GM12864 (cell line): ENCODE measurements at regions not wholly inside any gene's neighbourhood (a gene's known extent, or its start where the extent isn't known, plus 50 kb on each side); places are given as distances from the start of the nearest gene placed in this dataset.

Experiments
- DNase-seq: peaks from one replicate; pipeline ENCODE4 v3.0.0-alpha.2; 2011; ENCODE audit warnings: low read depth
- H3K4me3 ChIP-seq: 2 replicates; pipeline ENCODE4 v1.5.1; 2011; ENCODE audit warnings: mild to moderate bottlenecking, low read depth, low read length, control low read depth
- TF ChIP-seq, protein P1 (sequence below): IDR thresholded peaks from 2 replicates; pipeline ENCODE4 v1.5.1; 2011; ENCODE audit warnings: low read depth, mild to moderate bottlenecking, moderate library complexity, low read length, control low read depth, inconsistent platforms; ENCODE audit errors: missing control alignments

DNA sequence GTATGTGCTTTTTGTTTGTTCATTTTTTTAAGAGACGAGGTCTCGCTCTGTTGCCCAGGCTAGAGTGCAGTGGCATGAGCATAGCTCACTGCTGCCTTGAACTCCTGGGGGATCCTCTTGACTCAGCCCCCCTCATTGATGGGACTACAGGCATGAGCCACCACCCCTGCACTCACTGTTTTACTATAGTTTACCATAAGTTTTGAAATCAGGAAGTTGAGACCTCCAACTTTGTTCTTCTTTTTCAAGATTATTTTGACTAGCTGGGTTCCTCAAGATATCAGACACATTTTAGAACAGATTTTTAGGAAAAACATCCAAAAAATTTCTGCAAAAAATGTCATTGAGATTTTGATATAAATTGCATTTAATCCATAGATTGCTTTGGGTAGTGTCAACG is 120.4 kb upstream of the FGGY start:
- H3K4me3 ChIP-seq, result no peak overlapping the region
- DNase-seq, result no peak
- TF ChIP-seq, protein P1, sequence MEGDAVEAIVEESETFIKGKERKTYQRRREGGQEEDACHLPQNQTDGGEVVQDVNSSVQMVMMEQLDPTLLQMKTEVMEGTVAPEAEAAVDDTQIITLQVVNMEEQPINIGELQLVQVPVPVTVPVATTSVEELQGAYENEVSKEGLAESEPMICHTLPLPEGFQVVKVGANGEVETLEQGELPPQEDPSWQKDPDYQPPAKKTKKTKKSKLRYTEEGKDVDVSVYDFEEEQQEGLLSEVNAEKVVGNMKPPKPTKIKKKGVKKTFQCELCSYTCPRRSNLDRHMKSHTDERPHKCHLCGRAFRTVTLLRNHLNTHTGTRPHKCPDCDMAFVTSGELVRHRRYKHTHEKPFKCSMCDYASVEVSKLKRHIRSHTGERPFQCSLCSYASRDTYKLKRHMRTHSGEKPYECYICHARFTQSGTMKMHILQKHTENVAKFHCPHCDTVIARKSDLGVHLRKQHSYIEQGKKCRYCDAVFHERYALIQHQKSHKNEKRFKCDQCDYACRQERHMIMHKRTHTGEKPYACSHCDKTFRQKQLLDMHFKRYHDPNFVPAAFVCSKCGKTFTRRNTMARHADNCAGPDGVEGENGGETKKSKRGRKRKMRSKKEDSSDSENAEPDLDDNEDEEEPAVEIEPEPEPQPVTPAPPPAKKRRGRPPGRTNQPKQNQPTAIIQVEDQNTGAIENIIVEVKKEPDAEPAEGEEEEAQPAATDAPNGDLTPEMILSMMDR, result no peak

DNA sequence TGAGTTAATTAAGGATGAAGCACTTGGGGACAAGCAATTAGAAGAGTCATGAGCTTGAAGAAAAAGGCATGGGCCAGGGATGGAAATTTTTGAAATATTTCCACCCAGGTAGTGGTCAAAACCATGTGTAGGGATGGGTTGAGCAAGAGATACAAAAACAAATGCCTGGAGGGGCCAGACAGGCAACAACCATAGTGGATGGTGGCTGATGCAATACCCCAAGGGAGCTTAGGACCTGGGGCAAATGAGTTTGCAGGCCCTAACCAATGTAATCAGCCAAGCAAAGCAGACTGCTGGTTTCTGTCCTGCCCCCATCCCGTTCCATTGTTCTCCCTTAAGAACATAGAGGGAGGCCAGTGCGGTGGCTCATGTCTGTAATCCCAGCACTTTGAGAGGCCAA is 119.1 kb upstream of the FGGY start:
- H3K4me3 ChIP-seq, result no peak overlapping the region
- TF ChIP-seq, protein P1, result no peak
- no peak for DNase-seq

DNA sequence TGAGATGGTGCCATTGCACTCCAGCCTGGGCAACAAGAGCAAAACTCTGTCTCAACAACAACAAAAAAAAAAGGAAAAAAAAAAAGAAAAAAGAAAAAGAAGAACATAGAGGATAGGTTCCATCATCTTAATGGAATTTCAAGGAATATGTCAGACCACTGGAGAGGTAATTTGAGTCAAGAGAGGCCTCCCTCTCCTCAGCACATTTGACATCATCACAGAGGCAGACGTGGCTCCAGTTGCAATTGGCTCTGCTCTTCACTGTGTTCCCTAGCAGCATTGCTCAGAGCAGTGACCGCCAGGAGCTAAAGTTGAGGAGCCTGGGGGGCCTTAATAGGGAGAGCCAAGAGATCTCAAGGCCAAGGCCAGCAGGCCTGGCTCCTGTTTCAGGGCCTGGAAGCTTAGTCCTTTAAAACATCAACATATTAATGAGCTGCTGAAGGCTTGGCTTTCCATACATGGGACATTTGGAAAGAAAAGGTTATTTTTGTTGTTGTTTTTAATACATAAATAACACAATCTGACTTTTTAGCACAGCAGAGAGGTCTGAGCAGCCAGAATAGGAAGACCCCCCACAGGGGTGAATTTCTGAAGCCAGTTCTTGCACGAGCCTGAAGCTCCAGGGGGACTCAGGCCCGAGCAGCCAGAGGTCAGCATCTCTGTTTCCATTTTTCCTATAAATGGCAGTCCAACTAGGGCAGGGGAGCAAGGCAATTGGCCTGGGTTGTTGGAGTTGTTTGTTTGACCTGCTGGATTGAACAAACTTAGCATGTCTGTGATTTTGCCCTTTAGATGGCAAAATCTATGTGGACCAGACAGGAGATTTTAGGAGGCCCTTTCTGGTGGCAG is 118.3 kb upstream of the FGGY start:
- TF ChIP-seq, protein P1, result no peak
- no peak overlapping the region for H3K4me3 ChIP-seq
- DNase-seq, result no peak

DNA sequence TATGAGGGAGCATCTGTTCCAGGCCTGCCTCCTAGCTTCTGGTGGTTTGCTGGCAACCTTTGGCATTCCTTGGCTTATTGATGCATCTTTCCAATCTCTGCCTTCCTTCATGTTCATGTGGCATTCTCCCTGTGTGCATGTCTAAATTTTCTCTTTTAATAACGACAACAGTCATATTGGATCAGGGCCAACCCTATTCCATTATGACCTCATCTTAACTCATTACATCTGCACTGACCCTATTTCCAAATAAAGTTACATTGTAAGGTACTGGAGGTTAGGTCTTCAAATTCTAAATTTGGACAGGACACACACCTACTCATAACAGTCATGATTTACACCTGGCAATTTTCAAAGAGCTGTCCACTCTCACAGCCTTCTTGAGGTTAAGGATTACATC is 117.2 kb upstream of the FGGY start:
- TF ChIP-seq, protein P1, result no peak
- H3K4me3 ChIP-seq, result no peak overlapping the region
- no peak for DNase-seq

DNA sequence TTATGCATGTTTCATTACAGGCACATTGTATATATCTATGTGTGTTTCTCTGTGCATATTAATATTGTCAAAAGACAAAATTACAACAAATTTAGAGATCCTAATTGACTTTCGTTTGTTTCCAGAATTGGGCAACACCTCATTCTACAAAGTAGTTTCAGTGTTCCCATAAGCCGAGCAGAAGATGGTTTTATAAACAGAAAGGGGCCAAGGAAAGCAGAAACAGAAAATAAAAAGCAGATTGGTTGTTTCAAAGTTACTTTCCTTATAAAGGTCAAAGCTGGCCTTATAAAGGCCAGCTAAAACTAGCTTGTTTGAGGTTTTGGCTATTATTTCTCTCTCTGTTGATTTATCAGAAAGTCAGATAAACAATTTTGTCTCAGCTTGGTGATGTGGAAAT is 116.2 kb upstream of the FGGY start:
- no peak for DNase-seq
- TF ChIP-seq, protein P1, result no peak
- H3K4me3 ChIP-seq, result no peak overlapping the region

DNA sequence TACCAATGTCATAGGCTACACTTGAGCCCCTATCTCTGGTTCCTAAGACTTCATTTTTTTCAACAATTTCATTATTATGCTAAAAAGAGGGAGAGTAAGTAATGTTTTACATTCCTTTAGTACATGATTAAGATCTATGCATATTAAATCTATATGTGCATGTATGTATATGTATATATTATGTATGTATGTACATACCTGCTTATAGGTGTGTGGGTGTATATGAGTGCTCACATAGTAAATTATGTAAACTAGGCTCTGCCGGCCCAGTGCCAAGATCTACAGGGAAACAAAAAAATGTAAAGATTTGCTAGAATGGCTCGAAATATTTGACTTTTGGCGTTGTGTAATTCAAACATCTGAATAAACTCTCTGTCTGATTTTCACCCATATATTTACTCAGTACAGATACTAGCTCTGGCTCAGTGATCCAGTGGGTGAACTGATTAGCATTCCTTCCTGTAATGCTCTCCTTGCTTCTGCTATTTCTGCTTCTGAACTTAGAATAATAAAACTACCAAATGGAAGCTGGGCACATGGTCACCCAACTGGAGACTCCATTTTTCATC is 113.1 kb upstream of the FGGY start:
- no peak overlapping the region for H3K4me3 ChIP-seq
- TF ChIP-seq, protein P1, result no peak
- no peak for DNase-seq
